ENCODE measurements at regions not wholly inside any gene's neighbourhood (a gene's known extent, or its start where the extent isn't known, plus 50 kb on each side); places are given as distances from the start of the nearest gene placed in this dataset.

DNA sequence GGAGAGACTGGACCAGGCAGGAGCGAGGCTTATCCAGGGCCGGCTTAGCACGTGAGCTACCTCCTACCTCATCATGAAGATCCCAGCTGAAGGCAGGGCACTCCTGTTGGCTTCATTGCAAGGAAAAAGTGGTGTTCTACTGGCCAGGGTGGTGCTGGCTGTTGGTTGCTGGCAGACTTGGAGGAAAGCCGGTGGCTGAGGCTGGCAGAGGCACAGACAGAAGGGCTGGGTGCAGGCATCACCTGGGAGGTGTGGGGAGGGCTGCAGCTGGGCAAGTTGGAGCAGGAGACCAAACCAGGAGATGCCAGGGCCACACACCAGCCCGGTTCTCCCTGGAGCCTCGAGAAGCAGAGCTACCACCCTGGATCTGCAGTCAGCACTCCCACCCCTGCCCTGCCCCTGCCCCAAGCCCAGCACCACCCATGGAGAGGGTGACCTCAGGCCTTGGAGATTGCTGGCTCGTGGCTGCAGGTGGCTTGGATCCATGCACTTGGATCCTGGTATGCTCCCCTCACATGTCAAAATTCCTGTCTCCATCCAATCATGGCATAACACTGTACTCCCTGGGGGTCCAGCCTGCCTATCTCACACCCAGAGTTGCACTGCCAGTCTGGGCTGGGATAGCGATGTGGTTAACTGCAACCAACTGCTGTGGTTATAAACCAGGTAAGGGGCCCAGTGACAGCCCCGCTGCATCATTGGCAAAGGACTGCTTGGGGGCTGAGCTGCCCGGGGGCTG lies 49.7 kb downstream of the GLI2 start:
- no peak for DNase-seq

DNA sequence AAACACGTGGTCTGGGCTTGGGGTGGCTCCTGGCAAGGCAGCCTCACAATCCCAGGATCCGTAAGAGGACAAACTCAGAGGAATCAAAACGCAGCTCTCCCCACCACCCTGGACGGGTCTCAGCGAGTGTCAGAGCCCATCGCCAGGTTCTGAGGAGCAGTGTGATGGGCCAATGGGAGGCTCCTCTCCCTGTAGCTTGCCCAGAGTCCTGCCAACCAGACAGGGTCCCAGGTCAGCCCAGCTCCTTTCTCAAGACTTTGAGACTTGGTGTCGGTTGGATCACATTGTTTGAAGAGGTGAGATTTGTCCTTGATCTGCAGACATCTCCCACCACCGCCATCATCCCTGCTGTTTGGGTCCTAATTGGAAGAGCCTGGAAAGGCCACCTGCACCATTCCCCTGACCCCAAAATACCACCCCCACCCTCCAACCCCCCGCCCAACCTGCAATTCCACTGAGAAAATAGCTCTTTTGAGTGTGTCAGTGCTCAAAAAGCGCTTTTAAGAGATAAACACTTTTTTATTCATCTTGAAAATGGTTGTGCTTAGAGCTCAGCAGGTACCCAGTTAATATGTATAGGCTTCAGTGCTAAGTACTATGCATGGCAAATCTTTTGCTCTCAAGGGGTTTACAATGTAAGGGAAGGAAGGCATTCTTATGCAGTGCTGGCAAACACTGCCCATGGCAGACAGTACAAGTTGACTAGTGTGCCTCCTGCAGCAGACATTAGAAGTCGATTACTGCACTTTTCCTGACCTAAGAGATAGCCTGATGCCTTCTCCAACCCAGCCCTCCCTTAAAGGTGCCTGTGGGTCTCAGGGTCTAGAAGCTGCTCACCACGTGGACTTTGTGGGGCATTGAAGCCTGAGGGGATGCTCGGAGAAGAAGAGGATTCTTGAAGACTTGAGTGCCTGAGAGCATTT lies 50.6 kb downstream of the GLI2 start:
- DNase-seq: no peak

DNA sequence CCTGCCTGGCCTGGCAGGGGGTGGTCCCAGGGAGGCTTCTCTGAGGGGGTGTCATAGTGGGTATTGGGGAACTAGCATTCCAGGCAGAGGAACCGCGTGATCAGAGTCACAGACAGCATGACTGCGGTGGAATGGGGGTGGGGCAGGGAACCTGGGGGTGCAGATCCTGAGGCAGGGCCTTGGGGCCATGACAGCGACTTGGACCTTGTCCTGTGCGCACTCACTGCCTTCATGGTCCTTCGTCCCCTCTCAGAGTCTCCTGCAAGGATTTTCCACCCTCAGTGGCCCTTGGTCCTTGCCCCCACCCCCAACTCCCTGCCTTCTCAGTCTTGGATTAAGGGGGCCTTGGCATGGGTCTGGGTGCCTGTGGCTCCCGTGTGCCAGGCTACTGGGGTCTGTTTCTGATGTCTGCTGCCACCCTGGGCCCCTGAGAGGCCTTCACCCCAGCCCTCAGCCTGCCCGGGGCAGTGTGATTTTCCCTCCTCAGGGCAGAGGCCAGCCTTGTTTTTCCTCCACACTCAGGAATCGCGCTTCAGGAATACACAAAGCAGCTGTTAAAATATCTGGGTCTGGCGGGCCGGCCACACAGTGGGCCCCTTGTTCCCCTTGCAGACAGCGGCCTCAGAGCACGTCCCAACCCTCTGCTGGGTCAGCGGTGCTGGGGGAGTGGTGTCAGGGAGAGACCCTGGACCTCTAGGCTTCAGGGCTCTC lies 51.6 kb downstream of the GLI2 start:
- DNase-seq: no peak

DNA sequence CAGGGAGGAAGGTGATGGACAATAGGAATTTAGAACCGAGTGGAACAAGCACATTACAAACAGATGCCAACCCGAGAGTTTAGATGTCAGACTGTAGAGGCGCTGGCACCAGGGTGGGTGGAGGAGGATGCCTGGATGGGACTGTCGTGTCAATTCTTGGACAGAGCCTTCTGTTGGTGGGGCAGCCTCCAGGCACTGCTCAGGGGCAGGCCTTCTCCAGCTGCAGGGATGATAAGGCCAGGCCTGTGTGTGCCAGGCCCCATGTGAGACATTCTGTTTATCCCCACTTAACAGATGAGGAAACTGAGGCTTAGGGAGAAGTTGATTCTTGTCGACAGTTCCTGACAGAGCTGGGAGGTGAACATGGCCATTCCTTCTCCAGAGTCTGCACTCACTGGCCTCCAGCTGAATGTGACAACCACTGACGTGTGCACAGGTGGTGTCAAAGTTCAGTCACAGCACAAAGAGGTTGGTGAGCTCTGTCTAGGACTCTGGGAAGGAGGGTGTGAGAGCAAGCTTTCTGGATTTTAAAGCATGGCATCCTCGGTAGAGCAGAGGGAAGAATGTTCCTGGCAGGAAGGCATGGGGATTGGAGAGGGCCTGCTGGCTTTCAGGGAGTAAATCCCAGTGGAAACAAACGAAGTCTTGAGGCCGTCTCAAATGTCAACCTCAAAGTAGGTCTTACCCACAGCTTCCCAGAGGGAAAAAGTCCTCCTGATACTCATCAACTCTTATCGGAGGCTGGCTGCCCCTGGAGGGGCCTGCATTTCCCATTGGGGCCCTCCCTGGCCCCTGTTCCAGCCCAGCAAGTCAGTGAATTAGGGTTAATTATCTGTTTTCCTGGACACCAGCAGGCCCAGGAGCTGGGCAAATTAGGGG lies 52.4 kb downstream of the GLI2 start:
- no peak for DNase-seq

DNA sequence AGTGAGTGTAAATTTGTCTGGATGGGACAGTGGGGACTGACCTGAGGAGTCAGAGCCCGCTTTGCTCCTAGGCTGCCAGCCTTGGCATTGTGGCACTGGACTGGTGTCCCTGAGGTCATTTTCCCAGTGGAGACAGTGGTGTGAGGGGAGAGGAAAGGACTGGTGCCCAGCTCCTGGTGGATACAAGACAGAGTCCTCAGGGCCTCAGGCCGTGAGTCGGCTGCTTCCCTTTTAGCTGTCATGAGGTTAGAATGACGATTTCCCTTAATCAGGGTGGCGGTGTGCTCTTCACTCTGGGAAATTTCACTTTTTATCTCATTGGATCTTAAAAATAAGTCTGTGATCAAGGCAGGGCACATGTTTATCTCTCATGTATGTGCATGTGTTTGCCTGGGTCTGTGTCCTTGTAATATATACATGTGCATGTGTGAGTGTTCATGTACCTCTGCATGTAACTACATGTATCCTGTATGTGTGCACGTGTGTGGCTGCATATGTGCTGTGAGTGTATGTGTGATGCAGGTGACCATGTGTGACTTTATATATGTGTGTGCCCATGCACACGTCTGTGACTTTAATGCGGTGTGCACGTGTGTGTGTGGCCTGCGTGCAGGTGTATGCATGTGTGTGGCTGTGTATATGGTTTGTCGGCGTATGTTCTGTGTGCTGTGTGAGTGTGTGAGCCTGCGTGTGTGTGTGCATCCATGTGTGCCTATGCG lies 55.7 kb downstream of the GLI2 start:
- DNase-seq: no peak

DNA sequence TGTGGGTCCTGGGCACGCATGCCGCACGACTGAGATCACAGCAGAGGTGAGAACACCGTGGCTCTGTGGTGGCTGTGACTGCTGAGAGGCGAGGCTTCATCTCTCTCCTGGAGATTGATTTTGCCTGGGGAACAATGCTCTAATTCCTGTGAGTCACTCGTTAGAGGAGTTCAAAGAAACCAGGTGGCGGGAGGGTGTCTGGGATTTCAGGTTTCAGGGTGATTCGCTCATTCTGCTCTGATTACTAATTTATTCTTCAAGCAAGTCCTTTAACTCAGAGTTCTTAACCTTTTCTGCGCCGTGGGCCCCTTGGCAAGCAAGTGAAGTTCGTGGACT lies 56.3 kb downstream of the GLI2 start:
- DNase-seq: no peak

DNA sequence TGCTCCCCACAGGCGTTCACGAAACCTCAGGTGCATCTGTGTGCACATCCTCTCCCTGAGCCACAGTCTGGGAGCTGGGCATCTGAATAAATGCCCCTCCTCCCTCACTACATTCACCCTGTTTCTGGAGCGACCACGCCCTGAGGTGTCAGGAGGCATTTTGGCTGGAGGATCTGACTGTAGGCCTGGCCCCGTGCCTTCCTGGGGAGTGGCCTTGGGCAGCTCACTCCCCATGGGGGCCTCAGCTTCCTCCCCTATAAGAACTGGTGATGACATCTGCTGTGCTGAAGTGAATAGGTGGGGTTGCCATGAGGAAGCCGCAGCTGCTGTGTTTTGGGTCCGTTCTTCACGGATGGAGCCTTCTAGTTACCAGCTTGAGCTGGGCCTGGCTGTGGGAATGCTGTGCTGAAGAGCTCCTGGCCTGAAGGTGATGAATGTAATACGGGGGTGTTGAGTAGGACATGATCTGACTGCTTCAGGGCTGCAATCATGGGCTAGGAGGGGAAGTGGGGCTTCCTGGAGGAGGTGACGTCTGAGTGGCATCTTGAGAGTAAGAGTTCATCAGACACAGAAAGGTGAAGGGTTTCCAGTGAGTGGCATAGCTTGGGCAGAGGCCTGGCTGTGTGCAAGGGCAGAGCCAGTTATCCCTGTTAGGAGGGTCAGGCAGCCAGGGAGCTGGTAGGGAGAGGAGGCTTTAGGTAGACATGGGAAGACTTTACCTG lies 58.2 kb downstream of the GLI2 start:
- peak in 1 of 2 experiments; percentile 83 for DNase-seq

DNA sequence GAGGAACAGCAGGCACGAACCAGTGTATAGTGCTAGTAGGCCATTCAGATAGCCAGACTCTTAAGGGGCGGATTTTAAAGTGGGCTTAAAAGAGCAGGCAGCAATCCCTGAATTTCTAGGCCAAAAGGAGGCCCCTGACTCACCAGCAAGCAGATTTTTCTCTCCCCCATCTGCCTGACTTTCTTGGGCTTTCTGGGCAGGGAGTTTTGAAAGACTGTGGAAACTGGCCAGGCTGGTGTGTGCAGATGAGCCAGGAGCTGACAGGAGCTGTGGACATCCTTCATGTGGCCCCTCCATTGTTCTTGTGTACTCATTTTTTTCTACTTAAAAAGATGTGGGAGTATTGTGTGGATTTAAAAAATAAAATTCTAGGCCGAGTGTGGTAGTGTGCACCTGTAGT lies 59.0 kb downstream of the GLI2 start:
- peak; percentile 7 to 80 for DNase-seq

DNA sequence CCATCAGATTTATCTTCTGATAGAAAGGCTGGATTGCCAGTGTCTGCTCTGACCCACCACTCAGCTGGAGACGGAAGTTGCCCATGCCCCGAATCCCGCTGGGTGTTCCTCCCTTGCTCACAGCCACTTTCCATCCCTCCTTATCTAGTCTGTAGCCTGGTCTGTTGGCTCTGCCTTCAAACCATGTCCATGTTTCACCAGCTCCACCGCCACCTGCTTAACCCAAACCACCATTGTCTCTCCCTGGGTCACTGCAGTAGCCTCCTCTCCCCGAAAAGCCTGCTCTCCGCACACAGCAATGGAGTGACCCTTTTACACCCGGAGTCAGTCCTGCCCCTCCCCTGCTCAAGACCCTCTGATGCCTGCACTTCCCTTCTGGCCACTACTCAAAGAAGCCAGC lies 60.4 kb downstream of the GLI2 start:
- no peak for DNase-seq

DNA sequence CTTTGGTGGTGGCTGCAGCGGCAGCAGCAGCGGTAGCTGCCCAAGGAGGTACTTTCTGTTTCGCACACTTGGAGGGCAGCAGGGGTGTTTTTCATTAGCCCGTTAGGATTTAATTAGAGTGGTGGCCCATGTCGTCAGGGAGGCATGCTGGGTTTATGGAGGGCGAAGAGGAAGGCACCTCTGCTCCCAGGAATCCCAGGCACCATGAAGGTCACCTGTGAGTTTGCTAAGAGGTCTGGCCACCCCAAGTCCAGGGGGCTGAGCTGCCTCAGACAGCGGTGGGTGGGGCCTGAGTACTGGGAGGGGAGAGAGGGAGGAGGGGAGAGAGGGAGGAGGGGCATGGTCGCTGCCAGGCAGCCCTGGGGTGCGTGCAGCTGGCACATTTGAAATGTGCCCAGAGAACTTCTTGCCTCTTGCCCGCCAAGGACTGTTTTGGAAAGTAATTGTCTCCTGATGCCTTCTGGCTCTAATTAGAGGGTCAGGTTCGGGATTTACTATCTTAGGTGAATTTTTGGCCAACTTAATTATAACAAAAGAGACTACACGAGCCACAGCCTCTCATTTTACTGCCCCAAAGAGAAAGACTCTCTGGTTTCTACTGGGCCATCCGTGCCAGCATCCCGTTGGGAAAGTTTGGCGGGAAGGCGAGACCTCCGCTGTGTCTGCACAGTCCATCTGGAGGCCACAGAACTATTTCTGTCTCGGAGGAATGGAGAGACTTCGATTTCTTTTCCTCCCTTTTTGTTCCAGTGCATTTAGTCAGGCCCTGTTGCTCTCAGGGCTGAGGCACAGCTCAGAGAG lies 62.0 kb downstream of the GLI2 start:
- DNase-seq: peak; percentile 68 to 90

DNA sequence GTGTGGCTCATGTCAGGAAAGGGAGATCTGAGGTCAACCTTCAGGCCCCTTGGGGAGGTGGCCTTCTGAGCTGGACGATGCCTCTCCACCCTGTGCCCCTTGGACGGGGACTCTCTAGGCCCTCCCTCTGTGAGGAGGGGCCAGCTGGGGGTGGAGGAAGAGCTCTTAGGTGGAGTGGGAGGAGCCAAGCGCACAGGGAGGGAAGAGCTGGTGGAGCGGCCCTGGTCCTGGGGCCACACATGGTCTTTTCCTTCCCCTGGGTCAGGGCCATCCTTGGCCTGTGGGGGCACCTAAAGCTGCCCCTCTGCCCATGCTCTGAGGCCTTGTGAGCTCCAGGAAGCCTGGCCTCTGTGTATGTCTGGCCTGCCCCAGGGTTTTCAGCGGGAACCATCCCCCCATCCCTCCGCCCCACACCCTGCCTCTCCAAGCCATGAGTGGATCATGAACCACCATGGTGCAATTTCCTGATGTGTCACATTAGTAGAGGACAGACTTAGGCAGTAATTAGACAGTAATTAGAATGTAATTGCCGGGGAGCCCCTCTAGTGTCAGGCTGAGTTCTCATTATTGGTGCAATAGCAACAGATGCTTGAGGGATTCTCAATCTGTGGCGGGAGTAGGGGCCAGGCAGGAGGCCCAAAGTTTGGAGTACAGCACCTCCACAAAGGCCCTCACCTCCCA lies 63.0 kb downstream of the GLI2 start:
- DNase-seq: peak in 1 of 2 experiments; percentile 32

DNA sequence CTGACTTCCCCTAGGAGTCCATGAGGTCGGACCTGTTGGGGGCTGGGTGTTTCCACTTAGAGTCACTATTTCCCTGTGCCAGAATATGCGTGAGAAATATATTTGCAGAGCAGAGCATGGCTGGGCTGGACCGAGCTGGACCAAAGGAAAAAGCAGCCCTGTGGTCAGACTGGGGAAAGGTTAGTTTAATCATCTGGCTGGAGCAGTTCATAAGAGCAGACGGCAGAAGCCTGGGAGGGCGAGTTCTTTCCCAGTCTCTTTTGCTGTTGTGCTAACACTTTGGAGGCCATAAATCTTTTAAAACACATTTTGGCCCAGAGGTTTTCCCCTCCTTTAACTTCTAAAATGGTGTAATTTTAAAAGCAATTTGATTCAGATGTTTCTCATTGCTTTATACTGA lies 66.5 kb downstream of the GLI2 start:
- no peak for DNase-seq

DNA sequence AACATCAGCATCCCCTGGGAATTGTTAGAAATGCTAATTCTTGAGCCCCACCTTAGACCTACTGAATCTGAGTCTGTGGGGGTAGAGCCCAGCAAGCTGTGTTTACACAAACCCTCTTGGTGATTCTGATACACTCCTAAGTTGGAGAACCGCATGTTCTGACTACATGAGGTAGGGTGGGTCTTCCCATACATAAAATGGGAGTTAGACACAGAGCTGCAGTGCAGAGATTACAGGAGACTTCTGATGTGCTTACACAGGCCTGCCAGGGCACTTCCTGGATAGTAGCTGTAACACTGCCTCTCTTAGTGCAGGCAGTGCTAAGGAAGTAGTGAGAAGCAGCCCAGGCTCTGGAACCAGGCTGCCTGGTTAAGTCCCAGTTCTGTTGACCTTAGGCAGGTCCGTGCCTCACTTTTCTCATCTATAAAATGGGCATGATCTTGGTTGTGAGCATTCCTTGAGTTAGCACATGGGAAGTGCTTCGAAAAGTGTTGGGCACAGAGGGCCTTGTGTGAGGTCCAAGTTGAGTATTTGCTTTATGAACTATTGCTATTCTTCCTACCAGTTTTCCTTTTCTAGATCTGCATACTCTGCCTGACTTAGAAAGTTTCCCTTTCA lies 67.3 kb downstream of the GLI2 start:
- no peak for DNase-seq

DNA sequence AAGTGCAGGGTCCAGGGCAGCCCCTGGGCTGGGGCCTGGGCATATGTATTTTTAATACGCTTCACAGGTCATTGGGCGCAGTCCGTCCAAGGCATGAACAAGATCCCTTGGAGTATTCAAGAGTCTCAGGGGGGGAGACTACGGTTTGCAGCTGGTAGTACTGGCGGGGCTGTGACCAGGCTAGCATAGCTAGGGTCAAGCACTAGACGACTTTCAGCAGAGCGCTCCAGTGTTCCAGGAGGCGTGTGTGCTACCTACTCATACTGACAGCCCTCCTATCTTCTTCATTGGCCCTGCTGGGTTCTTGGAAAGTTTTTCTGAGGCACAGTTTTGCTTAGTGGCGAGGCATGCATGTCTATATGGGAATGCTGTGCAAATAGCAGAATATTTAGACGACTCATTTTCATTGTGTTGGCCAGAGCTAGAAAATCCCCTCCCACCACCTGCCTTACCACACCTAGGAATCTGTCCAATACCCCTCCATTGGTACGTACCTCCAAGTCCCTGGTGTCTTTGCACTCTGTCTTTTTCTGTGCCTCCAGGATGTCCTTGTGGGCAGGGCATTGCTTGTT lies 68.2 kb downstream of the GLI2 start:
- no peak for DNase-seq

DNA sequence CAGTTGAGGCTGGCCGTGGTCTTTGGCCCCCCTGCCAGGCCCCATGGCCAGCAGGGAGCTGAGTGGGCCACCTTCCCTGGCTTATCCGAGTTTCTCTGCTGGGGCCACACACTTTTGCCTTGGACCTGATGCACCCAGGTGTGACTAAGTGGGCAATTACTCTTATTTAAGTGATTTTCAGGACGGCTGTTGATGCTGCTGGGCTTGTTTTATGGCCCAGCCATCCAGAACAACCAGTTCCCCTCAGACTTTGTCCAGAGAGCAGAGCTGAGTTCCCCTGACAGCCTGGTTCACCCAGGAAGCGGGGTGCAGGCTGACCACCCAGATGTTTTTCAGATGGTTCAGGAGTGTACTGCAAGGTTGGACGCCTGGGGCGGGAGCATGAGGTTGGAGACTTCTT lies 68.8 kb downstream of the GLI2 start:
- no peak for DNase-seq

DNA sequence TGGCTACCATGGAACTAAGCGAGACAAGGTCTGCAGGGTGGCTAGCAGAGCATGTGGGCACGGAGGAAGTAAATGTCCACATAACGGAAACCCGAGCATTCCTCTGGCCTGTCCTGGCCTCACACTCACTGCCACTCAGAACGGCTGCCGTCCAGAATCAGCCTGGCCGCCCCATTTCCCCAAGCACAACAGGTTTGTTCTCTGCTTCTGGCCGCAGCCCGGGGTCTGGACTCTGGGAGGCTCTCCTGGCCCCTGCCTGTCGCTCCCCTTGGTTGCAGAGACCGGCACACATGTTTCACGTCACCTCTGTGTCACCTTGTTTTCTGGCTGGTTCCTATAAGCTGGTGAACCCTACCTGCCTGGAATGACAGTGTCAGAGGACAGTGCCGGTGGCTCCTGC lies 69.3 kb downstream of the GLI2 start:
- no peak for DNase-seq

DNA sequence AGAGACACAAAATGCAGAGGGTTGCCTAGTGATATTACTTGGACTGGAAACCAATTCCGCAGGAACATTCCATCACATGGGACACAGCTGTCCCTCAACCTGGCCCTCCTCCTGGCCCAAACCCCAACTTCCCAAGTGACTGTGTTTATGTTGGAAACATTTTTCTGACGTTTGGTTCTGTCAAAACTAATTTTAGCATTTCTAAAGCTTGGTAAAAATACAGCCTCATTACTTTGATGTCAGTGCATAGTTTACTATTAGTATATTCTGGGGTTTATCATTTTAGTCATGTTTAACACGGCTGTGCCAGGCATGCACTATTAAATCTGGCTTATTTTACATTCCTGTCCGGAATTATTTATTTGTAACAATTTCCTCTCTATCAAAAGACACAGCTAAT lies 69.9 kb downstream of the GLI2 start:
- no peak for DNase-seq

DNA sequence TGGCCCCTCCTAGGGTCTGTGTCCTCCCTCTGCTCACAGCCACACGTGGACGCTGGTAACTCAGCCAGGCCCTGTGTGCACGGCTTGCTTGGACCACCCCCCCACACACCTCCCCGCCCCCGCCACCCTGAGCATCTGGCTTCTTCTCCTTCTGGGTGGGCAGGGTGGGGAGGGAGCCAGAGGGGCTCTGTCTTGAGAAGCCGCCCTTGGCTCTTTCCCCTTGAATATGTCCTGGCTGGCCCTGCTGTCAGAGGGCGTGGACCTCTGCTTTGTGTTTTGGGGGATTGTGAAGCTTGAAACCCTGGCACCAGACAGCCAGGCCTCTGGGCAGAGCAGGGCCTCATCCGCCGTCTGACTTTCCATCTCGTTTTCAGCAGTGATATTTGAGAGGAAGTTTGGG lies 72.1 kb downstream of the GLI2 start:
- DNase-seq: no peak

DNA sequence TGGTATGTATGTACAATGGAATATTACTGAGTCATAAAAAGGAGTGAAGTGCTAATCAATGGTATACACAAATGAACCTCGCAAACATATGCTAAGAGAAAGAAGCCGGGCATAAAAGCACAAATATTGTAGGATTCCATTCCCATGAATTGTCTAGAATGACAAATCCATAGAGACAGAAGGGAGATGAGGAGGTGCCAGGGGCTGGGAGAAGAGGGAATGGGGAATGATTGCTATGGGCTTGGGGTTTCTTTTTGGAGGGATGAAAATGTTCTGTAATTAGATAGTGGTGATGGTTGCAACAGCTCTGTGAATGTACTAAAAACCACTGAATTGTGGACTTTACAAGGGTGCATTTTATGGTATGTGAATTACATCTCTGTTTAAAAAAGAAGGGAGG lies 73.5 kb downstream of the GLI2 start:
- no peak for DNase-seq

Data from NCI-H446 (cell line).